K562 (cell line): ENCODE measurements at regions not wholly inside any gene's neighbourhood (a gene's known extent, or its start where the extent isn't known, plus 50 kb on each side); places are given as distances from the start of the nearest gene placed in this dataset.
"Not testable (repeated sequence)": the region's sequence is repeated elsewhere in the genome, so short reads cannot be mapped to it uniquely, and the experiment has no call there.

Experiments used
- ATAC-seq: fragments of 200-7000 bp; cut with Tn5 transposase; 3 replicates; pipeline ENCODE4 v1.9.1; 2020; ENCODE audit warnings: moderate library complexity
- BruUV-seq: library from RNA; stranded (reverse); fragments of 400-500 nt; replicated peaks from 2 replicates; lab custom pipeline; 2021; lab: Mats Ljungman, UMichigan
- CTCF ChIA-PET: fragments of 300-600 bp; formaldehyde crosslinking; extraction: SDS; loops from one replicate; lab custom pipeline; 2021; ENCODE audit warnings: low intra/inter-chr PET ratio; lab: Yijun Ruan, JAX
- POLR2A ChIA-PET: fragments of 300-600, 350-650 bp; sonication (Branson Sonifier 250); formaldehyde crosslinking; extraction: SDS; loops from one replicate; lab custom pipeline; 2021; ENCODE audit warnings: antibody characterized with exemption, inconsistent platforms; lab: Yijun Ruan, JAX
- DNase-seq, 4 experiments: peaks; one replicate each; pipeline versions ENCODE4 v3.0.0 to v3.0.0-alpha.2; 2011 to 2018; ENCODE audit warnings: low spot score in 3 of 4, mixed read lengths in 3 of 4; ENCODE audit errors: extremely low read depth in 1 of 4
- FAIRE-seq: peaks from 2 replicates; lab custom pipeline; 2011; peaks lifted over from hg19 to GRCh38; lab: Jason Lieb, UNC
- H2AFZ ChIP-seq: 2 replicates; pipeline ENCODE4 v1.6.0; 2011; ENCODE audit warnings: low read depth, low read length, control low read depth, inconsistent platforms
- H3K27ac ChIP-seq: fragments of 200-600 bp; 3 replicates; pipeline ENCODE4 v1.8.0; 2011; ENCODE audit warnings: low read depth, mild to moderate bottlenecking, control low read depth, inconsistent platforms, low read length, moderate library complexity, mixed read lengths; ENCODE audit errors: extremely low read depth
- H3K27me3 ChIP-seq, 2 experiments: fragments of 300-600 bp in 1 of 2; 2 replicates in 1 of 2; 3 replicates in 1 of 2; pipeline versions ENCODE4 v1.6.0 to v1.8.0; 2011; ENCODE audit warnings: inconsistent platforms in 2 of 2, low read length in 2 of 2, mild to moderate bottlenecking in 1 of 2, mixed read lengths in 1 of 2, moderate library complexity in 1 of 2; ENCODE audit not compliant: control insufficient read depth in 2 of 2, insufficient read depth in 2 of 2
- H3K36me3 ChIP-seq: fragments of 300-600 bp; 3 replicates; pipeline ENCODE4 v1.8.0; 2011; ENCODE audit warnings: mild to moderate bottlenecking, low read length, inconsistent platforms; ENCODE audit not compliant: control insufficient read depth, insufficient read depth
- H3K4me1 ChIP-seq, 2 experiments: fragments of 200-600 bp in 1 of 2; replicated peaks in 1 of 2; 2 replicates in 1 of 2; 3 replicates in 1 of 2; pipeline versions ENCODE4 v1.5.1 to v1.8.0; 2011; ENCODE audit warnings: inconsistent platforms in 2 of 2, low read length in 2 of 2, mild to moderate bottlenecking in 1 of 2, mixed read lengths in 1 of 2, moderate library complexity in 1 of 2; ENCODE audit not compliant: control insufficient read depth in 2 of 2, insufficient read depth in 2 of 2
- H3K4me2 ChIP-seq: 2 replicates; pipeline ENCODE4 v1.6.1; 2011; ENCODE audit warnings: low read length, control low read depth, inconsistent platforms, mixed read lengths; ENCODE audit not compliant: insufficient read depth
- H3K4me3 ChIP-seq: fragments of 200-600 bp; sonication (generic), shearing (Covaris generic); 2 replicates; pipeline ENCODE4 v1.5.1; 2016; ENCODE audit warnings: control low read depth, inconsistent platforms
- H3K79me2 ChIP-seq: fragments of 200-600 bp; 3 replicates; pipeline ENCODE4 v1.8.0; 2011; ENCODE audit warnings: low read length, inconsistent platforms; ENCODE audit not compliant: control insufficient read depth, insufficient read depth
- H3K9ac ChIP-seq, 2 experiments: 2 replicates each; pipeline versions ENCODE4 v1.6.0 to v1.6.1; 2011; ENCODE audit warnings: low read depth in 2 of 2, low read length in 2 of 2, control low read depth in 1 of 2, inconsistent platforms in 1 of 2, mild to moderate bottlenecking in 1 of 2, mixed read lengths in 1 of 2; ENCODE audit not compliant: insufficient read depth in 1 of 2
- H3K9me1 ChIP-seq: one replicate; pipeline ENCODE4 v1.6.0; 2011; ENCODE audit warnings: inconsistent platforms, mild to moderate bottlenecking, low read length, moderate library complexity; ENCODE audit not compliant: control insufficient read depth, insufficient read depth
- H3K9me3 ChIP-seq: replicated peaks from 2 replicates; pipeline ENCODE4 v1.5.1; 2011; ENCODE audit warnings: low read depth, low read length, inconsistent platforms; ENCODE audit not compliant: control insufficient read depth, insufficient read depth
- H4K20me1 ChIP-seq: replicated peaks from 2 replicates; pipeline ENCODE4 v1.6.1; 2011; ENCODE audit warnings: low read length, inconsistent platforms, mixed read lengths; ENCODE audit not compliant: control insufficient read depth, insufficient read depth
- MECOM ChIP-seq: fragments of 250-450 bp; sonication (Bioruptor Pico); IDR thresholded peaks from 2 replicates; pipeline ENCODE4 v1.8.0; 2022; ENCODE audit warnings: inconsistent platforms
- NRF1 ChIP-seq, 2 experiments: fragments of 450-650 bp; IDR thresholded peaks in 1 of 2; conservative IDR thresholded peaks in 1 of 2; 2 replicates each; pipeline ENCODE4 v1.6.1; 2014; ENCODE audit warnings: mild to moderate bottlenecking in 2 of 2
- RBM17 ChIP-seq: fragments of 200-400 bp; formaldehyde crosslinking; IDR thresholded peaks from 2 replicates; pipeline ENCODE4 v1.6.1; 2017; ENCODE audit warnings: low read depth, mild to moderate bottlenecking, low read length, borderline replicate concordance
- WGBS: fragments of 100-300 bp; shearing (Covaris generic); methylation state at CpG from one replicate; pipeline ENCODE4 v1.1.6; 2016; ENCODE audit warnings: low coverage, mixed read lengths; ENCODE audit not compliant: insufficient coverage; ENCODE audit errors: missing lambda C conversion rate; 5-methylcytosine and 5-hydroxymethylcytosine counted together
- in situ Hi-C: fragments of 300-500 bp; cut with MboI; formaldehyde crosslinking; loops from 4 replicates; pipeline ENCODE4 v1.15.0; 2018; ENCODE audit warnings: inconsistent platforms, mixed read lengths
- intact Hi-C: fragments of 100-400 bp; cut with micrococcal nuclease; formaldehyde crosslinking; loops from 2 replicates; pipeline ENCODE4 v1.14.2; 2022

DNA sequence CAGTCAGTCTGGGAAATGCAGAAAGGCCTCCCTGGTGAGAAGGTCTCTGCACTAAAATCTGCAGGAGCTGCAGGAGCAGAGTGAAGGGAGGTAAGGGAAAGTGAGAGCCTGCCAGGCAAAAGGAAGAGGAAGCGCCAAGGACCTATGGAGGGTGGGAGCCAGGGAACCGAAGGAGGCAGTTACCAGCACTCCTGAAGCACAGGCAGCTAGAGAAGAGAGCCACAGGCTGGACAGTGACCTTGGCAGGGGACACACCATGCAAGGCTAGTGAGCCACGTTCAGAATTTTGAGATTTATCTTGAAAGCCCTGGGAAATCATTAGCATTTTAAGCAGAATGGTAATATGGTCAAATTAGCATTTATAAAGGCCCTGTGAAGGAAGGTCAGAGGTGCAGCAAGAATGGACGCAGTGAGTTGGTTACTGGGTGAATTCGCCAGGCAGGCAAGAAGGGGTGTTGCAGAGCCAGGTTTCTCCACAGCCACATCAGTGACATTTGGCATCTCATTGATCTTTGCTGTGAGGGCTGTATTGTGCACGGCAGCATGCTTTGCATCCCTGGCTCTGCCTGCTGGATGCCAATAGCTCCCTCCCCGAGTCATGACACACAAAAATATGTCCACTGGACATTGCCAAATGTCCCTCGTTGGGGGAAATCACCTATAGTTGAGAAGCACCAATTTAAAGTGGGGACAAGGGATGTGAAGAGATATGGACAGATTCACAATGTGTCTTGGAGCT, 54.7 kb upstream of the LANCL2 start:
- FAIRE-seq: no peak
- ATAC-seq: no peak
- TF ChIP-seq MECOM (no peak), NRF1 (conservative IDR thresholded peaks at IDR 0.05 in 1 of 2, IDR thresholded peaks at IDR 0.05 in 1 of 2) (no peak), RBM17 (no peak)
- no peaks in the 10 kb centered on the region for H3K79me2 ChIP-seq
- H3K9me3 ChIP-seq: no peaks in the 10 kb centered on the region
- intact Hi-C loops (no loop called here), in situ Hi-C loops (no loop called here)
- H3K4me3 ChIP-seq: no peak overlapping the region
- BruUV-seq: no TSS peak
- no peak overlapping the region for H3K9ac ChIP-seq
- H4K20me1 ChIP-seq: no peaks in the 10 kb centered on the region
- no peaks in the 10 kb centered on the region for H3K9me1 ChIP-seq
- H3K36me3 ChIP-seq: no peaks in the 10 kb centered on the region
- WGBS: 6% methylated on average over 8 of the region's 8 CpGs
- CTCF ChIA-PET: no interaction called here
- POLR2A ChIA-PET: interaction anchor here (0.6 to 0.8 kb wide), 3 partner anchors 13 to 42 kb away, joined by 3 read pairs; no protein-coding TSS in a partner anchor
- no peak overlapping the region for H3K27ac ChIP-seq
- no peak for DNase-seq
- H3K27me3 ChIP-seq: peaks cover 9 to 42% of the 10 kb centered on the region in 2 experiments; a peak in 4 of 5 replicates
- no peak overlapping the region for H3K4me2 ChIP-seq
- no peak overlapping the region for H2AFZ ChIP-seq
- H3K4me1 ChIP-seq: no peaks in the 10 kb centered on the region

- H3K79me2 ChIP-seq, H3K9me3 ChIP-seq, DNase-seq, H3K9me1 ChIP-seq, H3K4me3 ChIP-seq, H3K4me2 ChIP-seq, H2AFZ ChIP-seq, H3K4me1 ChIP-seq, H4K20me1 ChIP-seq, POLR2A ChIA-PET, intact Hi-C loops, ATAC-seq, CTCF ChIA-PET, H3K36me3 ChIP-seq, in situ Hi-C loops, BruUV-seq, H3K9ac ChIP-seq, FAIRE-seq, H3K27ac ChIP-seq: not testable (repeated sequence)
- peaks cover 9 to 44% of the 10 kb centered on the region in 2 experiments; a peak in 4 of 5 replicates for H3K27me3 ChIP-seq
- 0% methylated on average over 3 of the region's 27 CpGs for WGBS
These were observed 53.2 kb upstream of the LANCL2 start for GRCh38 chr7:55311892-55312291.

DNA sequence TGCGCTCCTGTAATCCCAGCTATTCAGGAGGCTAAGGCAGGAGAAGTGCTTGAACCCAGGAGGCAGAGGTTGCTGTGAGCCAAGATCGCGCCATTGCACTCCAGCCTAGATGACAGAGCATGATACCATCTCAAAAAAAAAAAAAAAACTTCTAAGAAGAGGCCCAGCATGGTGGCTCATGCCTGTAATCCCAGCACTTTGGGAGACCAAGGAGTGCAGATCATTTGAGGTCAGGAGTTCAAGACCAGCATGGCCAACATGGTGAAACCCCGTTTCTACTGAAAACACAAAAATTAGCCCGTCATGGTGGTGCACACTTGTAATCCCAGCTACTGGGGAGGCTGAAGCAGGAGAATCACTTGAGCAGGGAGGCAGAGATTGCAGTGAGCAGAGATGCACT, 51.5 kb upstream of the LANCL2 start:
- FAIRE-seq, H3K4me2 ChIP-seq, H3K9me1 ChIP-seq, H3K9ac ChIP-seq, H3K4me1 ChIP-seq, POLR2A ChIA-PET, H4K20me1 ChIP-seq, H3K4me3 ChIP-seq, DNase-seq, H3K9me3 ChIP-seq, H2AFZ ChIP-seq, BruUV-seq, H3K27ac ChIP-seq, CTCF ChIA-PET, H3K79me2 ChIP-seq, in situ Hi-C loops, ATAC-seq, H3K36me3 ChIP-seq, intact Hi-C loops: not testable (repeated sequence)
- peaks cover 9 to 44% of the 10 kb centered on the region in 2 experiments; a peak in 4 of 5 replicates for H3K27me3 ChIP-seq
- 0% methylated on average over 5 of the region's 5 CpGs for WGBS
